ENCODE measurements at regions not wholly inside any gene's neighbourhood (a gene's known extent, or its start where the extent isn't known, plus 50 kb on each side); places are given as distances from the start of the nearest gene placed in this dataset.

GRCh38 chr6:165848086-165848426 is 185.0 kb upstream of the PDE10A start:
- TF ChIP-seq CTCF (IDR thresholded peaks at IDR 0.05; ENCODE audit: low read depth, low read length) (no peak), EZH2phosphoT487 (IDR thresholded peaks at IDR 0.05; ENCODE audit: low read depth) (no peak)

Data from OCI-LY3 (cell line).